ENCODE measurements at regions not wholly inside any gene's neighbourhood (a gene's known extent, or its start where the extent isn't known, plus 50 kb on each side); places are given as distances from the start of the nearest gene placed in this dataset.

DNA sequence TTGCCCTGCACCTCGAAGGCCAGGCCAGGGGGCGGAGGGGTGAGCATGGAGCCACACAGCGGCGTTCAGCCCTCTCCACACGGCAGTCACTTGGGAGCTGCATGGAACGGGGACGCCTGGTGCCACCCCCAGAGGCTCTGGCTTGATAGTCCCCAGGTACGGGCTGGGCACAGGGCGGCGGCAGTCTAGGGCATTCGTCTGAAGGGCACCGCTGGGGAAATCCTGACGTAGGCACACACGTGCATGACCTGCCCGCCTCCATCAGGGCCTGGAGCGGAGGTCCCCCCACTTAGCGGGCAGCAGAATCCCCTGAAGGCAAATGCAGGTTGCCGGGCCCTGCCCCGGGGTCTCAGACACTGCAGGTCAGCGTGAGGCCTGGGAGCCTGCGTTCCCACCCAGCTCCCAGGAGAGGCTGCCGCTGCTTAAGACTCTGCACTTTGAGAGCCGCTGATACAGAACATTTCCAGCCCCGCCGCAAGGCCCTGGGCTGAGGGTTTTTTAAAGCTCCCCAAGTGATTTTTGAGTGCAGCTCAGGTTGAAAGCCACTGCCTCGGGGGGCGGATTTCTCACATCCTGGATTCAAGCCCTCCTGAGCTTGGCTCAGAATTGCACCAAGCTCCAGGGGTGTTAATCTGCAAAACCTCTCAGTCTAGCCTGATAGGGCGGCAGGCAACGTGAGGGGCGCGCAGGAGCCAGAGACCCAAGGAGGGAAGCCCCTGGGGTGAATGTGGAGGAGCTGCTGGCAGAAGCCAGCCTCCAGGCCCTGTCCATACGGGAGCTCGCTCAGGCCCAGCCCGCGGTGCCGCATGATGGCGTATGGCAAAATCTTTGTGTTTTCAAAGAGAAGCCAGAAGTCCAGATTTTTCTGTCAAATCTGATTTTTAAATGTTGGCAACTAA, 182.3 kb upstream of the GSE1 start:
- no peak for TF ChIP-seq TAF1 (IDR thresholded peaks at IDR 0.05; ENCODE audit: borderline replicate concordance, insufficient read depth, low read length)
- TF ChIP-seq POLR2AphosphoS5 (IDR thresholded peaks at IDR 0.05; ENCODE audit: low read depth, low read length): no peak
- TF ChIP-seq FOXP2 (optimal IDR thresholded peaks at IDR 0.05; ENCODE audit: borderline replicate concordance, extremely low read depth, extremely low read length, insufficient read depth): no peak
- TF ChIP-seq, protein P1, sequence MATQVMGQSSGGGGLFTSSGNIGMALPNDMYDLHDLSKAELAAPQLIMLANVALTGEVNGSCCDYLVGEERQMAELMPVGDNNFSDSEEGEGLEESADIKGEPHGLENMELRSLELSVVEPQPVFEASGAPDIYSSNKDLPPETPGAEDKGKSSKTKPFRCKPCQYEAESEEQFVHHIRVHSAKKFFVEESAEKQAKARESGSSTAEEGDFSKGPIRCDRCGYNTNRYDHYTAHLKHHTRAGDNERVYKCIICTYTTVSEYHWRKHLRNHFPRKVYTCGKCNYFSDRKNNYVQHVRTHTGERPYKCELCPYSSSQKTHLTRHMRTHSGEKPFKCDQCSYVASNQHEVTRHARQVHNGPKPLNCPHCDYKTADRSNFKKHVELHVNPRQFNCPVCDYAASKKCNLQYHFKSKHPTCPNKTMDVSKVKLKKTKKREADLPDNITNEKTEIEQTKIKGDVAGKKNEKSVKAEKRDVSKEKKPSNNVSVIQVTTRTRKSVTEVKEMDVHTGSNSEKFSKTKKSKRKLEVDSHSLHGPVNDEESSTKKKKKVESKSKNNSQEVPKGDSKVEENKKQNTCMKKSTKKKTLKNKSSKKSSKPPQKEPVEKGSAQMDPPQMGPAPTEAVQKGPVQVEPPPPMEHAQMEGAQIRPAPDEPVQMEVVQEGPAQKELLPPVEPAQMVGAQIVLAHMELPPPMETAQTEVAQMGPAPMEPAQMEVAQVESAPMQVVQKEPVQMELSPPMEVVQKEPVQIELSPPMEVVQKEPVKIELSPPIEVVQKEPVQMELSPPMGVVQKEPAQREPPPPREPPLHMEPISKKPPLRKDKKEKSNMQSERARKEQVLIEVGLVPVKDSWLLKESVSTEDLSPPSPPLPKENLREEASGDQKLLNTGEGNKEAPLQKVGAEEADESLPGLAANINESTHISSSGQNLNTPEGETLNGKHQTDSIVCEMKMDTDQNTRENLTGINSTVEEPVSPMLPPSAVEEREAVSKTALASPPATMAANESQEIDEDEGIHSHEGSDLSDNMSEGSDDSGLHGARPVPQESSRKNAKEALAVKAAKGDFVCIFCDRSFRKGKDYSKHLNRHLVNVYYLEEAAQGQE (IDR thresholded peaks at IDR 0.05; ENCODE audit: insufficient read depth in 1 of 2, low read depth in 2 of 2, low read length in 2 of 2): no peak
- TF ChIP-seq SIN3A (IDR thresholded peaks at IDR 0.05; ENCODE audit: borderline replicate concordance, insufficient read depth, low read length): no peak

DNA sequence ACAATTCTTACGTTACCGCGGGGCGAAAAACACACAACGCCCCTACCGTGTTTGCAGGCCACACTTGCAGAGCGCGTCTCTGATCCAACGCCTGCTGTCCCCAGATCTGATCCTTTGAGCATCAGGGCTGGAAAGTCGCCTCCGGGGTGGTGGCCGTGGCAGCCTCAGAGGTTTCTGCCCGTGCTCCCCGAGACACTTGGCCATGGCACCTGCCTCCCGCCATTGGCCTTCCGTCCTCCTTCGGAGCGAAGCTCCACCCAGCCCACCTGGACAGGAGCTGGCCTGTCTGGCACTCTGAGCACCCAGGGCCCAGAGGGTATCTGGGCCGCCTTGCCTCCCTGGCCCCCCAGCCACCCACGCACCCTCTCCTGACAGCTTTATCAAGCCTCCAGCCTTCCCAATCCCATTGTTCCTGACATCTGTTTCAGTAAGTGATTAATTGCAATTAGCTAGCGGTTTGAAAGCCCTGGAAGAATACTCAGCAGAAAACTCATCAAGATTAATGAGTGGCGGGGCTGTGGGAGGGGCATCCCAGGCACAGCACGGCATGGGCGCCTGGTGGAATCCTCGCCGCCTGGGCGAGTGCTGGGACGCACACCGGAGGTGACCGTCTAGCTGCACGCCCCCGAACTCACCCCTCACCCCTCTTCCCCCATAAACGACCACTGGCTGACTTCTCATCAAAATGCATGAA, 181.5 kb upstream of the GSE1 start:
- TF ChIP-seq, protein P1 (IDR thresholded peaks at IDR 0.05; ENCODE audit: insufficient read depth in 1 of 2, low read depth in 2 of 2, low read length in 2 of 2): no peak
- TF ChIP-seq SIN3A (IDR thresholded peaks at IDR 0.05; ENCODE audit: borderline replicate concordance, insufficient read depth, low read length) (no peak), POLR2AphosphoS5 (IDR thresholded peaks at IDR 0.05; ENCODE audit: low read depth, low read length) (no peak), TAF1 (IDR thresholded peaks at IDR 0.05; ENCODE audit: borderline replicate concordance, insufficient read depth, low read length) (no peak), FOXP2 (optimal IDR thresholded peaks at IDR 0.05; ENCODE audit: borderline replicate concordance, extremely low read depth, extremely low read length, insufficient read depth) (no peak)

- TF ChIP-seq, protein P1 (IDR thresholded peaks at IDR 0.05; ENCODE audit: insufficient read depth in 1 of 2, low read depth in 2 of 2, low read length in 2 of 2): no peak
- TF ChIP-seq POLR2AphosphoS5 (IDR thresholded peaks at IDR 0.05; ENCODE audit: low read depth, low read length) (no peak), SIN3A (IDR thresholded peaks at IDR 0.05; ENCODE audit: borderline replicate concordance, insufficient read depth, low read length) (no peak), TAF1 (IDR thresholded peaks at IDR 0.05; ENCODE audit: borderline replicate concordance, insufficient read depth, low read length) (no peak), FOXP2 (optimal IDR thresholded peaks at IDR 0.05; ENCODE audit: borderline replicate concordance, extremely low read depth, extremely low read length, insufficient read depth) (no peak)
These were observed 180.5 kb upstream of the GSE1 start for GRCh38 chr16:85432606-85433005.

DNA sequence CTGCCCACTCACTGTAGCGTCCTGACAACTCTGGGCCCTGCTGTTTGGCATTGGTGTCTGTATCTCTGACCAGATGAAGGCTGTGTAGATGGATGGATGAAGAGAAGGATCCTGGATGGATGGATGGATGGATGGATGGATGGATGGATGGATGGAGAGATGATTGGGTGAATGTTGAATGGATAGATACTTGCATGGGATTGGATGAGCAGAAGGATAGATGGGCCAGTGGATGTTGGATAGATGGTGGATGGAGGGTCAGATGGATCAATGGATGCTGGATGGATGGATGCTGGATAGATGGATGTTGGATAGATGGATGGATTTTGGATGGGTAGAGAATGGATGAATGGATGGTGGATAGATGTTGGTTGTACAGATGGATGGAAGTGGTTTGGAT, 179.6 kb upstream of the GSE1 start:
- TF ChIP-seq POLR2AphosphoS5 (IDR thresholded peaks at IDR 0.05; ENCODE audit: low read depth, low read length): no peak
- no peak for TF ChIP-seq TAF1 (IDR thresholded peaks at IDR 0.05; ENCODE audit: borderline replicate concordance, insufficient read depth, low read length)
- TF ChIP-seq, protein P1 (IDR thresholded peaks at IDR 0.05; ENCODE audit: insufficient read depth in 1 of 2, low read depth in 2 of 2, low read length in 2 of 2): no peak
- TF ChIP-seq FOXP2 (optimal IDR thresholded peaks at IDR 0.05; ENCODE audit: borderline replicate concordance, extremely low read depth, extremely low read length, insufficient read depth): no peak
- TF ChIP-seq SIN3A (IDR thresholded peaks at IDR 0.05; ENCODE audit: borderline replicate concordance, insufficient read depth, low read length): no peak
